Endothelial cell of umbilical vein (primary cell): ENCODE measurements at regions not wholly inside any gene's neighbourhood (a gene's known extent, or its start where the extent isn't known, plus 50 kb on each side); places are given as distances from the start of the nearest gene placed in this dataset.

ENCODE experiments used
- BruUV-seq: library from RNA; stranded (reverse); fragments of 400-500 nt; replicated peaks from 2 replicates; lab custom pipeline; 2021; lab: Mats Ljungman, UMichigan
- CTCF ChIA-PET: fragments of 300-600, 350-600 bp; sonication (Branson Sonifier 250); formaldehyde crosslinking; loops from one replicate; lab custom pipeline; 2021; ENCODE audit warnings: antibody characterized with exemption, inconsistent platforms; lab: Charles Lee
- POLR2A ChIA-PET: fragments of 300-600, 350-600 bp; sonication (Branson Sonifier 250); formaldehyde crosslinking; loops from one replicate; lab custom pipeline; 2021; ENCODE audit warnings: antibody characterized with exemption, inconsistent platforms; lab: Charles Lee
- DNase-seq: peaks from one replicate; pipeline ENCODE4 v3.0.0-alpha.2; 2011; ENCODE audit warnings: low read depth, low spot score
- FAIRE-seq: peaks from 2 replicates; lab custom pipeline; 2011; peaks lifted over from hg19 to GRCh38; lab: Jason Lieb, UNC
- H2AFZ ChIP-seq: 2 replicates; pipeline ENCODE4 v1.6.0; 2012; ENCODE audit warnings: low read depth, low read length, control low read depth, inconsistent platforms
- H3K27ac ChIP-seq: 2 replicates; pipeline ENCODE4 v1.5.1; 2011; ENCODE audit warnings: low read depth, mild to moderate bottlenecking, control low read depth, low read length, moderate library complexity; ENCODE audit not compliant: insufficient read depth
- H3K27me3 ChIP-seq, 2 experiments: 2 replicates each; pipeline versions ENCODE4 v1.6.0 to v1.6.1; 2011; ENCODE audit warnings: low read length in 2 of 2, mixed read lengths in 1 of 2; ENCODE audit not compliant: control insufficient read depth in 2 of 2, insufficient read depth in 2 of 2
- H3K36me3 ChIP-seq, 2 experiments: 2 replicates in 1 of 2; 3 replicates in 1 of 2; pipeline ENCODE4 v1.5.1; 2011; ENCODE audit warnings: low read length in 2 of 2, mild to moderate bottlenecking in 1 of 2, moderate library complexity in 1 of 2; ENCODE audit not compliant: control insufficient read depth in 2 of 2, insufficient read depth in 2 of 2; ENCODE audit errors: extremely low read depth in 1 of 2
- H3K4me1 ChIP-seq: 3 replicates; pipeline ENCODE4 v1.5.1; 2011; ENCODE audit warnings: mild to moderate bottlenecking, low read length; ENCODE audit not compliant: control insufficient read depth, insufficient read depth; ENCODE audit errors: extremely low read depth
- H3K4me2 ChIP-seq: 2 replicates; pipeline ENCODE4 v1.6.1; 2011; ENCODE audit warnings: low read length, control low read depth, mixed read lengths; ENCODE audit not compliant: insufficient read depth
- H3K4me3 ChIP-seq, 3 experiments: fragments of 200-600 bp in 1 of 3; sonication (generic), shearing (Covaris generic) in 1 of 3; replicated peaks in 1 of 3; 2 replicates each; pipeline ENCODE4 v1.5.1; 2011 to 2016; ENCODE audit warnings: control low read depth in 3 of 3, low read length in 3 of 3, mild to moderate bottlenecking in 2 of 3, inconsistent platforms in 1 of 3, low read depth in 1 of 3, moderate library complexity in 1 of 3; ENCODE audit not compliant: insufficient read depth in 1 of 3
- H3K79me2 ChIP-seq: 2 replicates; pipeline ENCODE4 v1.6.0; 2012; ENCODE audit warnings: low read length, inconsistent platforms; ENCODE audit not compliant: control insufficient read depth, insufficient read depth
- H3K9ac ChIP-seq: replicated peaks from 2 replicates; pipeline ENCODE3; 2011; ENCODE audit warnings: low read length, control low read depth; ENCODE audit not compliant: insufficient read depth; ENCODE audit errors: extremely low read depth
- H3K9me1 ChIP-seq: replicated peaks from 3 replicates; pipeline ENCODE4 v1.6.0; 2011; ENCODE audit warnings: mild to moderate bottlenecking, low read length; ENCODE audit not compliant: control insufficient read depth, insufficient read depth; ENCODE audit errors: extremely low read depth
- H3K9me3 ChIP-seq: replicated peaks from 2 replicates; pipeline ENCODE4 v1.5.1; 2012; ENCODE audit warnings: low read length, inconsistent platforms; ENCODE audit not compliant: control insufficient read depth, insufficient read depth
- H4K20me1 ChIP-seq: replicated peaks from 2 replicates; pipeline ENCODE3; 2011; ENCODE audit warnings: mild to moderate bottlenecking, low read length; ENCODE audit not compliant: control insufficient read depth, insufficient read depth; ENCODE audit errors: extremely low read depth
- CTCF ChIP-seq, 2 donors: IDR thresholded peaks; 1 replicate in 1 of 2; 2 replicates in 1 of 2; pipeline ENCODE4 v1.5.1; 2011; ENCODE audit warnings: low read length in 2 of 2, mild to moderate bottlenecking in 2 of 2, moderate library complexity in 2 of 2, control low read depth in 1 of 2, inconsistent platforms in 1 of 2, low read depth in 1 of 2; ENCODE audit not compliant: insufficient read depth in 1 of 2; ENCODE audit errors: extremely low read depth in 1 of 2
- FOS ChIP-seq: IDR thresholded peaks from 2 replicates; pipeline ENCODE4 v1.6.1; 2011; ENCODE audit warnings: mild to moderate bottlenecking, low read length, moderate library complexity, borderline replicate concordance; ENCODE audit not compliant: insufficient read depth
- JUN ChIP-seq: IDR thresholded peaks from 2 replicates; pipeline ENCODE4 v1.6.1; 2011; ENCODE audit warnings: borderline replicate concordance, low read depth; ENCODE audit not compliant: insufficient read length, insufficient read depth
- MYC ChIP-seq: IDR thresholded peaks from one replicate; pipeline ENCODE4 v1.6.1; 2011; ENCODE audit warnings: mild to moderate bottlenecking, low read depth, low read length
- POLR2A ChIP-seq: IDR thresholded peaks from 2 replicates; pipeline ENCODE4 v1.6.1; 2012; ENCODE audit warnings: low read depth, mild to moderate bottlenecking, control low read depth, low read length
- POLR2AphosphoS5 ChIP-seq: IDR thresholded peaks from 2 replicates; pipeline ENCODE4 v1.6.1; 2012; ENCODE audit warnings: low read depth, mild to moderate bottlenecking, control low read depth, low read length, moderate library complexity; ENCODE audit not compliant: insufficient read depth
- dilution Hi-C: fragments of 300-500 bp; cut with MboI; formaldehyde crosslinking; loops from one replicate; pipeline ENCODE4 v1.15.0; 2019; ENCODE audit warnings: low sequenced_read_pairs; ENCODE audit not compliant: extremely low pct_ligation_motif_present
- intact Hi-C: fragments of 100-400 bp; cut with micrococcal nuclease; formaldehyde crosslinking; loops from one replicate; pipeline ENCODE4 v1.10.0; 2022

- Histone ChIP-seq H3K9ac (no peak overlapping the region), H4K20me1 (no peaks in the 10 kb centered on the region), H3K4me2 (no peak overlapping the region), H3K9me1 (no peaks in the 10 kb centered on the region), H3K27ac (no peak overlapping the region), H2AFZ (no peak overlapping the region), H3K79me2 (no peaks in the 10 kb centered on the region), H3K27me3 (no peaks in the 10 kb centered on the region), H3K4me1 (no peaks in the 10 kb centered on the region), H3K4me3 (no peak overlapping the region), H3K9me3 (no peaks in the 10 kb centered on the region), H3K36me3 (no peaks in the 10 kb centered on the region)
- no peak for DNase-seq
- BruUV-seq, result no TSS peak
- ChIA-PET CTCF (interaction anchor here (0.9 kb wide), 1 partner anchor 357 kb away, joined by 4 read pairs; no protein-coding TSS in a partner anchor), POLR2A (no interaction called here)
- intact Hi-C loops, result no loop called here
- TF ChIP-seq JUN (peak; percentile 30), CTCF (IDR thresholded peaks at IDR 0.05; ENCODE audit: extremely low read depth in 1 of 2, insufficient read depth in 1 of 2, low read depth in 1 of 2, low read length in 2 of 2) (no peak), POLR2AphosphoS5 (no peak), MYC (no peak)
- dilution Hi-C loops, result no loop called here
- no peak for FAIRE-seq
Measured at GRCh38 chr1:222097588-222097987, 355.7 kb upstream of the DUSP10 start.

- no peak overlapping the region for H2AFZ ChIP-seq
- FAIRE-seq (no peak), DNase-seq (no peak)
- H3K9me3 ChIP-seq, result no peaks in the 10 kb centered on the region
- H3K27ac ChIP-seq, result no peak overlapping the region
- ChIA-PET CTCF (interaction anchor here (0.9 kb wide), 1 partner anchor 358 kb away, joined by 4 read pairs; no protein-coding TSS in a partner anchor), POLR2A (no interaction called here)
- H3K4me3 ChIP-seq, result no peak overlapping the region
- H3K9me1 ChIP-seq, result no peaks in the 10 kb centered on the region
- no peaks in the 10 kb centered on the region for H4K20me1 ChIP-seq
- no peaks in the 10 kb centered on the region for H3K36me3 ChIP-seq
- BruUV-seq, result no TSS peak
- H3K79me2 ChIP-seq, result no peaks in the 10 kb centered on the region
- no peaks in the 10 kb centered on the region for H3K4me1 ChIP-seq
- H3K27me3 ChIP-seq, result no peaks in the 10 kb centered on the region
- intact Hi-C loops, result loop anchor here (1.0 kb wide), 1 partner anchor 358 kb away; no protein-coding TSS in a partner anchor
- H3K9ac ChIP-seq, result no peak overlapping the region
- dilution Hi-C loops, result no loop called here
- no peak overlapping the region for H3K4me2 ChIP-seq
- TF ChIP-seq FOS (no peak), POLR2A (no peak), JUN (no peak)
Measured at GRCh38 chr1:222096883-222097282, 355.0 kb upstream of the DUSP10 start.
